ENCODE measurements at regions not wholly inside any gene's neighbourhood (a gene's known extent, or its start where the extent isn't known, plus 50 kb on each side); places are given as distances from the start of the nearest gene placed in this dataset.

GRCh38 chr2:144048631-144049060 is 471.3 kb downstream of the ZEB2 start:
- Histone ChIP-seq H3K27me3 (ENCODE audit: control insufficient read depth, insufficient read depth, low read length) (no peaks in the 10 kb centered on the region), H3K36me3 (ENCODE audit: control insufficient read depth, insufficient read depth, low read length) (no peaks in the 10 kb centered on the region), H3K4me3 (ENCODE audit: low read depth, low read length) (no peak overlapping the region)
- TF ChIP-seq, protein P1, sequence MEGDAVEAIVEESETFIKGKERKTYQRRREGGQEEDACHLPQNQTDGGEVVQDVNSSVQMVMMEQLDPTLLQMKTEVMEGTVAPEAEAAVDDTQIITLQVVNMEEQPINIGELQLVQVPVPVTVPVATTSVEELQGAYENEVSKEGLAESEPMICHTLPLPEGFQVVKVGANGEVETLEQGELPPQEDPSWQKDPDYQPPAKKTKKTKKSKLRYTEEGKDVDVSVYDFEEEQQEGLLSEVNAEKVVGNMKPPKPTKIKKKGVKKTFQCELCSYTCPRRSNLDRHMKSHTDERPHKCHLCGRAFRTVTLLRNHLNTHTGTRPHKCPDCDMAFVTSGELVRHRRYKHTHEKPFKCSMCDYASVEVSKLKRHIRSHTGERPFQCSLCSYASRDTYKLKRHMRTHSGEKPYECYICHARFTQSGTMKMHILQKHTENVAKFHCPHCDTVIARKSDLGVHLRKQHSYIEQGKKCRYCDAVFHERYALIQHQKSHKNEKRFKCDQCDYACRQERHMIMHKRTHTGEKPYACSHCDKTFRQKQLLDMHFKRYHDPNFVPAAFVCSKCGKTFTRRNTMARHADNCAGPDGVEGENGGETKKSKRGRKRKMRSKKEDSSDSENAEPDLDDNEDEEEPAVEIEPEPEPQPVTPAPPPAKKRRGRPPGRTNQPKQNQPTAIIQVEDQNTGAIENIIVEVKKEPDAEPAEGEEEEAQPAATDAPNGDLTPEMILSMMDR (IDR thresholded peaks at IDR 0.05; ENCODE audit: insufficient read depth, low read length, poor library complexity, severe bottlenecking), result no peak
- no peak for DNase-seq (ENCODE audit: low read depth)

GRCh38 chr2:144042751-144043150 is 477.2 kb downstream of the ZEB2 start:
- DNase-seq (ENCODE audit: low read depth), result no peak

GRCh38 chr2:144041612-144042011 is 478.3 kb downstream of the ZEB2 start:
- H3K36me3 ChIP-seq (ENCODE audit: control insufficient read depth, insufficient read depth, low read length), result no peaks in the 10 kb centered on the region
- no peak for DNase-seq (ENCODE audit: low read depth)
- no peaks in the 10 kb centered on the region for H3K27me3 ChIP-seq (ENCODE audit: control insufficient read depth, insufficient read depth, low read length)
- H3K4me3 ChIP-seq (ENCODE audit: low read depth, low read length), result no peak overlapping the region
- TF ChIP-seq, protein P1 (IDR thresholded peaks at IDR 0.05; ENCODE audit: insufficient read depth, low read length, poor library complexity, severe bottlenecking), result no peak

More at GRCh38 chr2:144042751-144043150, 477.2 kb downstream of the ZEB2 start:
- H3K4me3 ChIP-seq (ENCODE audit: low read depth, low read length), result no peak overlapping the region
- TF ChIP-seq, protein P1 (IDR thresholded peaks at IDR 0.05; ENCODE audit: insufficient read depth, low read length, poor library complexity, severe bottlenecking), result no peak
- H3K27me3 ChIP-seq (ENCODE audit: control insufficient read depth, insufficient read depth, low read length), result no peaks in the 10 kb centered on the region
- no peaks in the 10 kb centered on the region for H3K36me3 ChIP-seq (ENCODE audit: control insufficient read depth, insufficient read depth, low read length)

DNA sequence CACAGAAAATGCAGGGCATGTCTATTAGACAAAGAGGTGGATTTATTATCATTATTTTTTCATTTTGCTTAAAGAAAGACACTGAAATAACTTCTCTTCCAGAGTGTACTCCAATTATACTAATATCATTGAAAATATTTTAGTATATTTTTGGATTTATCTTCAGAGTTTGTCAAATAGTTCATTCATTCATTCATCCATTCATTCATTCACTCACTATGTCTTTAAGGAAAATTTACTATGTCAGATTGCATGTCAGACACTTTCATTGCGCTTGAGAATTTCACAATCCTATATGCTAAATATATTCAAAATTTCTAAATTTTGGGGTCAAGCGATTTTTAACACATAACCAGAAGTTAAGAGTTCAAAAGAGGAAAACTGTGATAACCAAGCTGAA is 479.1 kb downstream of the ZEB2 start:
- no peak for DNase-seq (ENCODE audit: low read depth)
- no peaks in the 10 kb centered on the region for H3K27me3 ChIP-seq (ENCODE audit: control insufficient read depth, insufficient read depth, low read length)
- H3K4me3 ChIP-seq (ENCODE audit: low read depth, low read length), result no peak overlapping the region
- TF ChIP-seq, protein P1 (IDR thresholded peaks at IDR 0.05; ENCODE audit: insufficient read depth, low read length, poor library complexity, severe bottlenecking), result no peak
- H3K36me3 ChIP-seq (ENCODE audit: control insufficient read depth, insufficient read depth, low read length), result no peaks in the 10 kb centered on the region

- DNase-seq (ENCODE audit: low read depth), result no peak
- no peaks in the 10 kb centered on the region for H3K27me3 ChIP-seq (ENCODE audit: control insufficient read depth, insufficient read depth, low read length)
- no peak overlapping the region for H3K4me3 ChIP-seq (ENCODE audit: low read depth, low read length)
- TF ChIP-seq, protein P1 (IDR thresholded peaks at IDR 0.05; ENCODE audit: insufficient read depth, low read length, poor library complexity, severe bottlenecking), result no peak
- no peaks in the 10 kb centered on the region for H3K36me3 ChIP-seq (ENCODE audit: control insufficient read depth, insufficient read depth, low read length)
These were observed 487.4 kb downstream of the ZEB2 start for GRCh38 chr2:144032566-144032965.

DNA sequence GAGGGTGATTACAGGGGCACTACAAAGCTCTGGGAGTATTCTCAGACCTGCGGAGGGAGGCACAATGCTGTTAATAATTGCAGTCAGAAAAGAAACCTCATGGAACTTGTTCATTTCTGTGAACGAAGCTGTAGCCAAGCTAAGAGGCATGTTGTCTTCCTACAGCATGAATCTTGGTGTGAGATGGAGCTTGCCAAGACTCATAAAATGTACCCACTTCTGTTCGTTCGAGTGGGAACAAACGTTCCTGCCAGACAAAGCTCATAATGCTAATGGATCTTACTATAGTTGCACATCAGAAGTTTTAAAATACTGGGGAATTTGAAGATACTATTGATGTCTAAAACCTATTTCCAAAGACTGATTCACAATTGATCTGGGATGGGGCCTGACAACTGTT is 489.1 kb downstream of the ZEB2 start:
- Histone ChIP-seq H3K27me3 (ENCODE audit: control insufficient read depth, insufficient read depth, low read length) (no peaks in the 10 kb centered on the region), H3K4me3 (ENCODE audit: low read depth, low read length) (no peak overlapping the region), H3K36me3 (ENCODE audit: control insufficient read depth, insufficient read depth, low read length) (no peaks in the 10 kb centered on the region)
- no peak for DNase-seq (ENCODE audit: low read depth)
- TF ChIP-seq, protein P1 (IDR thresholded peaks at IDR 0.05; ENCODE audit: insufficient read depth, low read length, poor library complexity, severe bottlenecking), result no peak
